COLO668 (cell line): ENCODE measurements at regions not wholly inside any gene's neighbourhood (a gene's known extent, or its start where the extent isn't known, plus 50 kb on each side); places are given as distances from the start of the nearest gene placed in this dataset.

Experiments
- DNase-seq: peaks from one replicate; lab custom pipeline; 2025; ENCODE audit not compliant: unreplicated experiment; lab: John Stamatoyannopoulos, UW

DNA sequence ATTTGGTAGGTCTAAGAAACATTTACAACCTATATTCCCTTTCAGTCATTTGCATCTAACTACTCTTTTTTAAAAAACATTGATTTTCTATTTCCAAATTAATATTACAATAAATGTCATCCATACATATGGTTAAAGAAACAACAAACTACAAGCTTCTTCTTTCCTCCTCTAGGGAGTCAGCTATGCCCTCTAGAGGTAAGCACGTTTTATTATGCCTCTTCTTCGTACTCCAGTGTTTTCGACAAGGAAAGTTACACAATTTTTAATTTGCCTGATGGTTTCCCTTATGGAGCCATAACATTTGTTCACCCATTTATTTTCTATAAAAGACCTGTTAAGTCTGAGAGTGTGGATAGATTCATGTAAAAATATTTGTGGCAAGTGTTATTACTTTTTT is 183.4 kb upstream of the CDH7 start:
- DNase-seq: no peak

DNA sequence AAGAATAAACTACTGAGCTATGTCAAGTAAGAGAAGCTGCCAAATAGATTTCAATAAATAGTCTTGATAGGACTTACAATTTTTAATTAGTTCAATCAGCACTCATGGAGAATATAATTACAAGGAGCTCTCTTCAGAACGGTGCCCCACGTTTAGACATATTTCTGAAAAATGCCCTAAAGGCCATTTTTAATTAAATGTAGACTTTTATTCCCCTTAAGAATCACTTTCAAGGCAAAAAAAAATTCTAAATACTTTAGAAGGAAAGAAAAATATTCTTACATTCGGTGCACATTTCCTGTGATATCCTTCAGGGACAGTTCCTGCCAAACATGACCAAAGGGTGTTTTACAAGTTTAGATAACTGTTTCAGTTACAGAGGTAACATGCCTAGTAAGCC is 202.5 kb upstream of the CDH7 start:
- no peak for DNase-seq

DNA sequence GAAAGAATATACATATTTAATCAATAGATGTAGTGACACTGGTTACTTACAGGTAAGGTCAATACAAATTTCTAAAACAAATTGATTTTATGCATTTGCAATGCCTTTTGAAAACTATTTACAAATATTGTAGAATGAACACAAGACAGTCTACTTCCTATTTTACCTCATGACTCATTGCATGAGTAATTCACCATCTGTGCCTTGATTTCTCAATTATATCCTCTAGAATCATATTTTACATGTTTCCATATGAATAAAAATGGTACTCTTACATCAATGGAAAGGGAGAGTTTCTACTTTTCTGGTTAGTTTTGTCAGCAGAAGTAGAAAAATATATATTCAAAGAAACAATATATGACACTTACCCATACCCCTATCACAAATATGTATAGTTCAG is 203.8 kb upstream of the CDH7 start:
- DNase-seq: no peak

DNA sequence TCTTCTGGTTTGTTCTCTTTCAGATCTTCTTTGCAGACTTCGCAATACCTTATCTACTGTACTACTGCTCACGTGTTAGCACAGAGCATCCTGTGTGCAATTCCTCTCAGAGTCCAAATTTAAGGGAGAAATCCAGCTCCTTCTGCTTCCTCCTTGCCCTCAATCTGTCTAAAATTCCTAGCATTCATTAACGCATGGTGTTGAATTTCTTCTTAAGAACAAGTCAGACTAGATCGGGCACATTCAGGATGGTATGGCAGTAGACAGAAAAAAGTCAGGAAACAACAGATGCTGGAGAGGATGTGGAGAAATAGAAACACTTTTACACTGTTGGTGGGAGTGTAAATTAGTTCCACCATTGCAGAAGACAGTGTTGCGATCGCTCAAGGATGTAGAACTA is 206.1 kb upstream of the CDH7 start:
- no peak for DNase-seq

DNA sequence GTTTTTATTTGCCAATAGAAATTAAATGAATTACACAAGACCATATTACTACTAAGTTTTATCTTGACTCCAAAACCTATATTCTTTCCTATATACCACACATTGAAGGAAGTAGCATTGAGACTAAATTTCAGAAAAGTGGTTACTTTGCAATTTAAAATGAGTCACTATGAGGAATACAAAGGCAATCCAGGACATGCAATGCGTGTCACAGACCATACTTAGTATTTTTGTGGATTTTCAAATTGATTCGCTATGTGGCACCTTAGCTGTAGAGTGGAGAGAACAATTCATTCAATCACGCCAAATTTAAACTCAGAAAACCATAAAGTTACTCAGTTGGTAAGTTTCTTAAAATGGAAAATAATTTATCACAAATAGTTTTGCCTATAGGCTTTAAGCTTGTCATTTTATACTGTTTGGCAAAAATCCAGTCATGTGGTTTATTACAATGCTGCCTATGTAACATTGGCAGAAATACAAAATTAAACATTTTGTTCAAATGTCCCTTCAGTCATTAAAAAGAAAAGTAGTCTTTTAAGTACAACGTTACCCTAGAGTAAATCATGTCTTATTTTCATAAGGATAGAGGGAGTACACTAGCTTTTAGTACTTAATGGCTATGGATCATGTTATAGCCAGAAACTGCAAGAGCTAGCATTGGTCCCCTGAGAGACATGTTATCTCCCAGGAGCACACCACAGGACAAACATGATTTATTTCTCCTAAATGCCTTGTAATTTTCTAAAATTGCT is 222.8 kb upstream of the CDH7 start:
- no peak for DNase-seq

DNA sequence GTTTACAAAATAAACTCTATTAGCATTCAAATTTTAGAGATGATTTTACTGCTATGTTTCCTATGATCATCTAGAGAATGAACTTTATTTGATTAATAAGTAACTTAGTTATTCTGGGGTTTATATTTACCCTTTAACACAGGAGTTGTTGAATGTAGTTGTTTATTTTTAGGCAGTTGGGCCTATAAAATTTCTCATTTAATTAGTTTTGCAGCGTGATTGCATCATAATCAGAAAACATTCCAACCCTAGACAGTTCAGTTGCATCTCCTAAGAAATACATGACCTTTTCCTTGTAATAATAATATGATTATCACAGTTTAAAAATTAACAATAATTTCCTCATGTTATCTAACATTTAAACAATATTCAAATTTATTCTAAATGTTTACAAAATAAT is 224.7 kb upstream of the CDH7 start:
- no peak for DNase-seq

DNA sequence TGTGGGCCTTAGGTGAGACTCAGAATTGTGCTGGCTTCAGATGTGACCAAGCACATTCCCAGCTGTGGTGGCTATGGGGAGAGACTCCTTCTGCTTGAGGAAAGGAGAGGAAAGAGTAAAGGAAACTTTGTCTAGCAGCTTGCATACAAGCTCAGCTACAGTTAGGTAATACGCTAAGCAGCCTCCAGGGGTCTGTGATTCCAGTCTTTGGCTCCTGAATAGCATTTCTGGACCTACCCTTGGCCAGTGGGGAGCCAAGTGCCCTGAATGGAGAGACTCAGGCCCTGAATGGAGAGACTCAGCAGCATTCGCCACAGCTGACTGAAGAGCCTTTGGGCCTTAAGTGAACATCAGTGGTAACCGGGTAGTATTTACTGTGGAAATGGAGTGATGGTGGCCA is 227.4 kb upstream of the CDH7 start:
- no peak for DNase-seq

DNA sequence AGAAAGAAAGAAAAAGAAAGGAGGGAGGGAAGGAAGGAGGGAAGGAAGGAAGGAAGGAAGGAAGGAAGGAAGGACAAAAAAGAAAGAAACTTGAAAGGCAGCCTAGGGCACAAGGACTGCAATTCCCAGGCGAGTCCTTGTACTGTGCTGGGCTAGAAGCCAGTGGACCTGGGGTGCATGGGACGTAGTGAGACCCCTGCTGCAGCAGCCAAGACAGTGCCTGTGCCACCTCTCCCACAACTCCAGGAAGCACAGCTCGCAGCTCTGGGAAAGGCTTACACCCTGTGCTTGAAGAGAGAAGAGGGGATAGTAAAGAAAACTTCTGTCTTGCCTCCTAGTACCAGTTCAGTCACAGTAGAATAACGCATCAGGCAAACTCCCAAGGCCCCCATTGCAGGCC is 227.9 kb upstream of the CDH7 start:
- no peak for DNase-seq

DNA sequence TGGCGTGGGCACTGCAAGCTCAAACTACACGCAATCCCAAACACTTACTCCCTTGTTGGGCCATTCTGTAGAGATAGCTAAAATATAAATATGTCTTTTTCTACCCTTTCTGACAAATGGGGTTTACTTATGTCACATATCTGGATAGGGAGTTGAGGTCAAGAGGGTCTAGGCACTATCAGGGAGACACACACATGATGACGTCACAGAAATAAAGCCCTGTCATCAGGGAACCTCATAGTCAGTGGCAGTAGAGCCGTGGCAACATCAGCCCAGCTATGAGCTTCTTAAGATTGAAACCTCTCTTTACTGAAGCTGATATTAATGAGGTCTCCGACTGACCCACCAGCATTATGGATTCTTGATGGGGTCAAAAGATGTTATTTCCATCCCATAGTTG is 234.6 kb upstream of the CDH7 start:
- no peak for DNase-seq

DNA sequence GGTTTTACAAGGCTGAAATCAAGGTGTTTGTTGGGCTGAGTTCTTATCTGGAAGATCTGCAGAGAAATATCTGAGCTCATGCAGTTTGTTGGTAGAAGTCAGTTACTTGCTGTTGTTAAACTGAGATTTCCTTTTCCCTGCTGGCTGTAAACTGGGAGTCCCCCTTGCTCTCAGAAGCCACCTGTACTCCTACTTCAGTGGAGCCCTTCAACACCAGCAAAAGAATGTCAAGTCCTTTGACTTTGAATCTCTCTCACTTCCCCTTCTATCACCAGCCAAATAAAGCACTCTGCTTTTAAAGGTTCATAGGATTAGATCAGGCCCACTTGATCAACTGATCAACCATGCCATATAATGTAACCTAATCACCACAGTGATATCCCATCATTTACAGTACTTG is 252.2 kb upstream of the CDH7 start:
- DNase-seq: no peak

DNA sequence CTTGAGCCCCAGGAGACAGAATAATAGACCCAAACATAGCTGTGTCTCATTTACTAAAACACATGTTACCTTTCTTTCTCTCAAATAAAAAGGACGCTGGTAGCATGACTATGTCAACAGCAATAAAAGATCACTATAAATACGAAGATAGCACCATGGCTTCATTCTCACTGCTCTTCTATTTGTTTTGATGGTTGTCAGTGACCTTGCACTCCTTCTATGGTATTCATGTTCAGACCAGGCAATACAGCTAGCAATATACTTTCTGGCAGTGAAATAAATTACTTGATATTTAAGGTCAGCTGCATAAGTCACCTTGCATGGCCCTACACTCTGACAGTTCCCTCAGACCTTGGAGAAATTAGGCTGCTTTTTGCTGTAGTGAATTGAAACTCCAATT is 263.2 kb upstream of the CDH7 start:
- DNase-seq: peak; percentile 21

DNA sequence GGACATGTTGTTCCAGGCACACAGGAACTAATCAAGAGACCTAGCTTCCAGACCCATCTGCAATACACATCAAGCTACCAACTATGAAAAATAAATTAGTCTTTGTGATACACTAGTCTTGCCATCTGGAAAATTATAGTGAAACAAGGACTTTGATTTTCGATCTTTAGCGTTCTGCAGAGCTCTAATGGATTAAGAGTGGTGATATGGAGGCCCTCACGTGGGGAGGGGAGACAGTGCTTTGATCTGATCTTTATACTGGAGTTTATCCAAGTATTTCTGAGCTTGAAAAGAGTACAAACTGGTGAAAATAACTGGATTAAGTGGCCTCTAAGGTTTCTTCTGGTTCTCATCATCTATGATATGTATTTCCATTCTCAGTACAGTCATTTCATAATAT is 273.4 kb upstream of the CDH7 start:
- DNase-seq: no peak

DNA sequence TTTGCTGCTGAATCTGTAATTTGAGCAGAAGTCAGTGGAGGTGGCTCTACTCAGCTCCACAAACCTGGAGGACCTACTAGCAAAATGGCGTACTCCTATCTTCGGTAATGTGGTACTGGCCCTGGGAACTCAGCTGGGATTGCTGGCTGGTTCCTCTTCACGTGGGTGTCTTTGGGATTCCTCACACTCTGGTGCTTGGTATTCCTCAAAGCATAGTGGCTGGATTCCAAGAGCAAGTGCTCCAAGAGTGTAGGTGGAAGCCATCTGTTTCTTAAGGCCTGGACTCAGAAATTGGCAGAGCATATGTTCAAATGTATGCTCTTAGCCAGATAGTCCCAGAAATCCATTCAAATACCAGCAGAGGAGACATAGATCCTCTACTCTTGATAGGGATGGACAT is 281.9 kb upstream of the CDH7 start:
- no peak for DNase-seq

DNA sequence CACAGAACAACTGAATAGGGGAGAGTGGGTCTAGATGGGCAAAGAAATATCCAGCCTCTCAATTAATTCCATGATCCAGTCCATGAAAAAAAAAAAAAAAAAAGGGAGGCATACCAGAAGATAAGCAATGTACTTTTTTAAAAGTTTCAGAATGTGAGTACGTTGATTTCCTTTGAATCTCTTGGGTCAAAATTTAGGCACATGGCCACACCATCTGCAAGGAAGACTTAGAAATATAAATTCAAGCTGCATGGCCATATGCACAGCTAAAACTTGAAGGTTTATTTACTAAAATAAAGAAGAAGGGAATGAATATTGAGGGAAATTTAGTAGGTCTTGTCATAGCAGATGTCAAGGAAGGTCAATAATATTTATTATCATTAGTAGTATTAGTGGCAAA is 286.5 kb upstream of the CDH7 start:
- no peak for DNase-seq

DNA sequence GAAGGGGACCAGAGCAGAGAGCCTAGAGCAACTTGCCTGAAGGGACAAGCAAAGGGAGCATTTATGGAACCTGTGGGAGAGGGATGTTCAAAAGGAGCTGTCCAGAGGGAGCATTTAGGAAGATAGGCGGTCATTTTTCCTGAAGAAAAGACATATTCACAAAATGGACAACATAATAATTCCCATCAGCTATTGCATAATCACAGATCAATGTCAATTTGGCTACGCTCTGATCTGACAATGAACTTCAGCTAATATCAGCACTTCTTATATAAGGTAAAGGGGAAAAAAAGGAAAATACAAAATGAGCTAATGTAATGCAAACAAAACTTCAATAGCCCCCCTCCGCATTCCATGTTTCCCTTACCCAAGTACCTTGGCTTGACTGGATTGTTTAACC is 291.1 kb upstream of the CDH7 start:
- no peak for DNase-seq

DNA sequence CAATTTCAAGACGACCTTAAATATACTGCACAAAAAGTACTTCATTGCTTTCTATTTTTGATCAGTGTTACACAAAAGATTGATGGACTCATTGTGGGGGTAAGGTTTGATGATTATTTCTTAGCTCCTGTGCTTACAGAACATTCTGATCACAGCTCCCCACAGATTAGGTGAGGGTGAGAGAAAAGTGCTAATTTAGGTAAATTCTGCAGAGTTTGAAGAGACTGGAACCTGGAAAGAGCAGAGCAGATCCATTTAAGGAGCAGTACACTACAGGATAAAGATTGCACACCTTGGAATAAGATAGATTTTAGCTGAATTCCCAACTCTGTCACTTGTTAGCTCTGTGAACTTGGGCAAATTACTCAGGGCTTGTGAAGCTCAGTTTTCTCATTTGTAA is 291.9 kb upstream of the CDH7 start:
- no peak for DNase-seq

DNA sequence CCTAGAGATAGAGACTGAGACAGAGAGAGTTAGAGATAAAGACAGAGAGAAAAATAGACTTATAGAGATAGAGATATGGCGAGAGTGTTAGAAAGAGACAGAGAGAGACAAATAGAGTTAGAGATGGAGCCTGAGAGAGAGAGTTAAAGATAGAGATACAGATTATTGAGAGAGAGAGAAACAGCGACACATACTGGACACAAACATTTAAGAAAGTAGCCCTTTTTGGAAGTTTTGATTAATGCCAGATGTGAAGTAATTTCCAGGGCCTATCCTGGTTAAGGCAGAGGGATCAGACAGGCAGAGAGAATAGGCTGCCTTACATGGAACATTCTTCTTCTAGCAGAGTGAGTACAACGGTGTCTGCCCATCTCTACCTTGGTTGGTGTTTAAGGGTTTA is 311.6 kb upstream of the CDH7 start:
- DNase-seq: no peak

DNA sequence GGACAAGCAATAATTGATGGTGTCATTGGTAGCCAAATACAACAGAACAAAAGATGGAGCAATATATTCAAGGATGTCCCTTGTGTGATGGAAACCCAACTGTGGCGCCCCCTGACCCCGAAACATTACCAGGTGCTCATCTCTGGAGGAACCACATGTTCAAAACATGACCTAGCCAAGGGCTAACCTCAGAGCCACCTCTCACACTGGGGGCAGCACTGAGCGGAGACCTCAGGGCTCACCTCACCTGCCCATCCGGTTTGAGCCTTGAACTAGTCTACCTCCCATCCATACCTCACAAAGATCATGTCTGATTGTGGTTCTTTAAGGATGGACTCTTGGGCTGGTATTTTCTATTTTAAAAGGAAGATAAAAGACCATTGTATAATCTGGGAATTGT is 314.4 kb upstream of the CDH7 start:
- DNase-seq: no peak

DNA sequence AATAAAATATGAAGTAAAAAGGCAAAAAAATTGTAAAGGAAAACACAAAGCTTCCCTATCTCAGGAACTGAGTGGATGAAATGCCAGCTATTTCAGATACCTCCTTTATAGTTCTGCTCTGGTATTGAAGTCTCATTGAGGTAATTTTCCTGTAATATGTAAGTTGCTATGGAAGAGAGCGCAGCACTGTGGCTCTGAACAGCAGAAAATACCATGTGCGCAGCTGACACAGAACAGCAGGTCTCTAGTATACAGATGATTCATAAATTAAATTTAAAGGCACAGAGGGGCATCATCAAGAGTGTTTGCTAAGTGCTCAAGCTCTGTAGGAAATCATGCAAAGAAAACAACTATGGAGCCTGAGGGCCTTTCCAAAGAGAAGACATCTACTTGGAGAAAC is 315.3 kb upstream of the CDH7 start:
- DNase-seq: no peak

DNA sequence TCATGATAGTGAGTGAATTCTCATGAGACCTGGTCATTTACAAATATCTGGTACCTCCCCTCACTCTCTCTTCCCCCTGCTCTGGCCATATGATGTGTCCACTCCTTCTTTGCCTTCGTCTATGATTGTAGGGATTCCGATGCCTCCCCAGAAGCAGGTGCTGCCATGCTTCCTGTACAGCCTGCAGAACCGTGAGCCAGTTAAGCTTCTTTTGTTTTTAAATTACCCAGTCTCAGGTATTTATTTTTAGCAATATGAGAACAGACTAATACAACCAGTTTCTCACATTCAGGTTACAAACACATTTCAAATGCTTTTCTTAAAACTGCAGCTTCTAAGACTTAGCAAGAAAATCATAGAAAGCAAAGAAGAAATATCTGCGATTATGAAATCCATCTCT is 321.2 kb upstream of the CDH7 start:
- DNase-seq: no peak

DNA sequence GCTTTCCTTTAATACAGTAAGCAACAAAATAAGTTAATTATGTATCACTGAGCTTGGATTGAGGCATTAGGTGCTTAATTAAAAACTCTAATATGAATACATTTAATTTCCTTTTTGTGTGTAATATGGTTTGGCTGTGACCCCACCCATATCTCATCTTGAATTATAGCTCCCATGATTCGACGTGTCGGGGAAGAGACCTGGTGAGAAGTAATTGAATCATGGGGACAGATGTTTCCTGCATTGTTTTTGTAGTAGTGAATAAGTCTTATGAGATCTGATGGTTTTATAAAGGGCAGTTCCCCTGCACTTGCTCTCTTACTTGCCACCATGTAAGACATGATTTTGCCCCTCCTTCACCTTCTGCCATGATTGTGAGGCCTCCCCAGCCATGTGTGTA is 325.4 kb upstream of the CDH7 start:
- no peak for DNase-seq

DNA sequence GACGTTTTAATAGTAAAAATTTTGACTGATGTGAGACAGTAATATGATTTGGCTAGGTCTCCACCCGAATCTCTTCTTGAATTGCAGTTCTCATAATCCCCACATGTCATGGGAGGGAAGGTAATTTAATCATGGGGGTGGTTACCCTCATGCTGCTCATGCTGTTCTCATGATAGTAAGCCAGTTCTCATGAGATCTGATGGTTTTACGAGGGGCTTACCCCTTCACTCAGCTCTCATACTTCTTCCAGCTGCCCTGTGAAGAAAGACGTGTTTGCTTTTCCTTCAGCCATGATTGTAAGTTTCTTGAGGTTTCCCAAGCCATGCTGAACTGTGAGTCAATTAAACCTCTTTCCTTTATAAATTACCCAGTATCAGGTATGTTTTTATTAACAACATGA is 327.0 kb upstream of the CDH7 start:
- DNase-seq: no peak

DNA sequence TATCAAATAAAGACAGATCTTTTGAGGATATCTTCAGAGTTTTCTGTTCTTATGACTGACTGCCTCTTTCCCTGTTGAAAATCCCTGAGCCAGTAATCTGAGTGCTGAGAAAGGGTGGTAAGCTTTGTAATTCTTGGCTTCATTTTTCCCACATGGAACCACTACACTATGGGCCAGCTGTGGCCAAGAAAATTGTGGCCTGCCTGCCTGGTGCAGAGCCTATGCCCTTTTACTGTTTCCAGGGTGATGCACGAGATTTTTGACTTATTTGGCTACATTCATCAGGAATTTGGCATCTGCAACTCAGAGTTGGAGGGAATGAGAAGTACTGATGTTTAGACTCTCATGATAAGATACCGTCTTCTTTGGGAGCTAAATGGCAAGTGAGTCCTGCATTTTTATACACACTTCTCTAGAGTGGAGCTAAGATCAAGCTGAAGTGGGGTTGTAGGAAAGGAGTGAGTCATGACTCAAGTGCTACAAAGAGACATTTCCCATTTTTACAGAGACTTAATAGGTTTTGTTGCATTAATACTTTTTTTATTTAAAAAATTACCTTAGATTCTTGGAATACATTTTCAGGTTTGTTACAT is 328.2 kb upstream of the CDH7 start:
- no peak for DNase-seq
